Hepatocyte (in vitro differentiated cells): ENCODE measurements at regions not wholly inside any gene's neighbourhood (a gene's known extent, or its start where the extent isn't known, plus 50 kb on each side); places are given as distances from the start of the nearest gene placed in this dataset.

Source experiments
- EZH2 ChIP-seq: fragments of 200-600 bp; sonication (generic); IDR thresholded peaks from 2 replicates; pipeline ENCODE4 v1.6.1; 2016; ENCODE audit warnings: antibody characterized with exemption, mild to moderate bottlenecking, borderline replicate concordance
- EZH2phosphoT487 ChIP-seq: fragments of 200-600 bp; sonication (generic); IDR thresholded peaks from one replicate; pipeline ENCODE4 v1.6.1; 2018; ENCODE audit warnings: antibody characterized with exemption, mild to moderate bottlenecking, low read depth, moderate library complexity; ENCODE audit not compliant: unreplicated experiment, severe bottlenecking
- TF ChIP-seq, protein P1 (sequence below): fragments of 200-600 bp; sonication (generic); IDR thresholded peaks from 2 replicates; pipeline ENCODE4 v1.5.1; 2016; ENCODE audit warnings: antibody characterized with exemption, mild to moderate bottlenecking; ENCODE audit not compliant: poor library complexity

DNA sequence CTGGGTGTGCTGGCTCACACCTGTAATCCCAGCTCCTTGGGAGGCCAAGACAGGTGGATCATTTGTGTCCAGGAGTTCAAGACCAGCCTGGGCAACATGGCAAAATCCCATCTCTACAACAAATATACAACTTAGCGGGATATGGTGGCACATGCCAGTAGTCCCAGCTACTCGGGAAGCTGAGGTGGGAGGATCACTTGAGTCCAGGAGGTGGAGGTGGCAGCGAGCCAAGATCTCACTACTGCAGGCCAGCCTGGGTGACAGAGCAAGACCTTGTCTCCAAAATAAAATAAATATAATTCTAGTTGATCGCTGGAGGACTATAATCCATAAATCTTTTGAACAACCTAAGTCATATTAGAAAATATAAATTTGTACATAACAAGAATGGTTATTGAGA, 1061.5 kb upstream of the PCDH9 start:
- TF ChIP-seq, protein P1, sequence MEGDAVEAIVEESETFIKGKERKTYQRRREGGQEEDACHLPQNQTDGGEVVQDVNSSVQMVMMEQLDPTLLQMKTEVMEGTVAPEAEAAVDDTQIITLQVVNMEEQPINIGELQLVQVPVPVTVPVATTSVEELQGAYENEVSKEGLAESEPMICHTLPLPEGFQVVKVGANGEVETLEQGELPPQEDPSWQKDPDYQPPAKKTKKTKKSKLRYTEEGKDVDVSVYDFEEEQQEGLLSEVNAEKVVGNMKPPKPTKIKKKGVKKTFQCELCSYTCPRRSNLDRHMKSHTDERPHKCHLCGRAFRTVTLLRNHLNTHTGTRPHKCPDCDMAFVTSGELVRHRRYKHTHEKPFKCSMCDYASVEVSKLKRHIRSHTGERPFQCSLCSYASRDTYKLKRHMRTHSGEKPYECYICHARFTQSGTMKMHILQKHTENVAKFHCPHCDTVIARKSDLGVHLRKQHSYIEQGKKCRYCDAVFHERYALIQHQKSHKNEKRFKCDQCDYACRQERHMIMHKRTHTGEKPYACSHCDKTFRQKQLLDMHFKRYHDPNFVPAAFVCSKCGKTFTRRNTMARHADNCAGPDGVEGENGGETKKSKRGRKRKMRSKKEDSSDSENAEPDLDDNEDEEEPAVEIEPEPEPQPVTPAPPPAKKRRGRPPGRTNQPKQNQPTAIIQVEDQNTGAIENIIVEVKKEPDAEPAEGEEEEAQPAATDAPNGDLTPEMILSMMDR = no peak
- TF ChIP-seq EZH2phosphoT487 (no peak), EZH2 (no peak)
